ENCODE measurements at regions not wholly inside any gene's neighbourhood (a gene's known extent, or its start where the extent isn't known, plus 50 kb on each side); places are given as distances from the start of the nearest gene placed in this dataset.

- no peak overlapping the region for H3K4me3 ChIP-seq (ENCODE audit: low read length)
- no peaks in the 10 kb centered on the region for H3K4me1 ChIP-seq (ENCODE audit: insufficient read depth, low read length)
- 0 out of 2 replicates have a peak, but pooled peaks cover 5% of the 10 kb centered on the region for H3K9me3 ChIP-seq (ENCODE audit: insufficient read depth, low read depth, low read length)
- no peaks in the 10 kb centered on the region for H3K36me3 ChIP-seq (ENCODE audit: insufficient read depth, low read depth, low read length)
- no peak overlapping the region for H3K27ac ChIP-seq (ENCODE audit: low read length)
- H3K9ac ChIP-seq (ENCODE audit: low read depth, low read length): no peak overlapping the region
- no peaks in the 10 kb centered on the region for H3K27me3 ChIP-seq (ENCODE audit: insufficient read depth, low read length)
Measured at GRCh38 chr20:6496874-6497273, 270.6 kb upstream of the BMP2 start.

GRCh38 chr20:6495907-6496306 lies 271.6 kb upstream of the BMP2 start:
- H3K4me3 ChIP-seq (ENCODE audit: low read length): no peak overlapping the region
- H3K4me1 ChIP-seq (ENCODE audit: insufficient read depth, low read length): no peaks in the 10 kb centered on the region
- no peak overlapping the region for H3K27ac ChIP-seq (ENCODE audit: low read length)
- no peaks in the 10 kb centered on the region for H3K27me3 ChIP-seq (ENCODE audit: insufficient read depth, low read length)
- H3K36me3 ChIP-seq (ENCODE audit: insufficient read depth, low read depth, low read length): no peaks in the 10 kb centered on the region
- H3K9me3 ChIP-seq (ENCODE audit: insufficient read depth, low read depth, low read length): 0 out of 2 replicates have a peak, but pooled peaks cover 5% of the 10 kb centered on the region
- H3K9ac ChIP-seq (ENCODE audit: low read depth, low read length): no peak overlapping the region

GRCh38 chr20:6492271-6493055 lies 275.0 kb upstream of the BMP2 start:
- Histone ChIP-seq H3K27me3 (ENCODE audit: insufficient read depth, low read length) (no peaks in the 10 kb centered on the region), H3K27ac (ENCODE audit: low read length) (no peak overlapping the region), H3K4me3 (ENCODE audit: low read length) (no peak overlapping the region), H3K4me1 (ENCODE audit: insufficient read depth, low read length) (no peaks in the 10 kb centered on the region), H3K36me3 (ENCODE audit: insufficient read depth, low read depth, low read length) (no peaks in the 10 kb centered on the region), H3K9ac (ENCODE audit: low read depth, low read length) (no peak overlapping the region), H3K9me3 (ENCODE audit: insufficient read depth, low read depth, low read length) (no peaks in the 10 kb centered on the region)

GRCh38 chr20:6490849-6491248 lies 276.6 kb upstream of the BMP2 start:
- Histone ChIP-seq H3K27me3 (ENCODE audit: insufficient read depth, low read length) (no peaks in the 10 kb centered on the region), H3K36me3 (ENCODE audit: insufficient read depth, low read depth, low read length) (no peaks in the 10 kb centered on the region), H3K27ac (ENCODE audit: low read length) (no peak overlapping the region), H3K9ac (ENCODE audit: low read depth, low read length) (no peak overlapping the region), H3K4me3 (ENCODE audit: low read length) (no peak overlapping the region), H3K9me3 (ENCODE audit: insufficient read depth, low read depth, low read length) (no peaks in the 10 kb centered on the region), H3K4me1 (ENCODE audit: insufficient read depth, low read length) (no peaks in the 10 kb centered on the region)

GRCh38 chr20:6489361-6490171 lies 277.9 kb upstream of the BMP2 start:
- no peak overlapping the region for H3K27ac ChIP-seq (ENCODE audit: low read length)
- H3K36me3 ChIP-seq (ENCODE audit: insufficient read depth, low read depth, low read length): no peaks in the 10 kb centered on the region
- H3K4me1 ChIP-seq (ENCODE audit: insufficient read depth, low read length): no peaks in the 10 kb centered on the region

GRCh38 chr20:6485351-6485750 lies 282.1 kb upstream of the BMP2 start:
- no peak overlapping the region for H3K27ac ChIP-seq (ENCODE audit: low read length)
- H3K9ac ChIP-seq (ENCODE audit: low read depth, low read length): no peak overlapping the region
- H3K27me3 ChIP-seq (ENCODE audit: insufficient read depth, low read length): no peaks in the 10 kb centered on the region
- no peaks in the 10 kb centered on the region for H3K4me1 ChIP-seq (ENCODE audit: insufficient read depth, low read length)
- H3K4me3 ChIP-seq (ENCODE audit: low read length): no peak overlapping the region
- H3K9me3 ChIP-seq (ENCODE audit: insufficient read depth, low read depth, low read length): no peaks in the 10 kb centered on the region
- no peaks in the 10 kb centered on the region for H3K36me3 ChIP-seq (ENCODE audit: insufficient read depth, low read depth, low read length)

More at GRCh38 chr20:6489361-6490171, 277.9 kb upstream of the BMP2 start:
- H3K9ac ChIP-seq (ENCODE audit: low read depth, low read length): no peak overlapping the region
- H3K4me3 ChIP-seq (ENCODE audit: low read length): no peak overlapping the region
- H3K9me3 ChIP-seq (ENCODE audit: insufficient read depth, low read depth, low read length): no peaks in the 10 kb centered on the region
- H3K27me3 ChIP-seq (ENCODE audit: insufficient read depth, low read length): no peaks in the 10 kb centered on the region

- no peak overlapping the region for H3K27ac ChIP-seq (ENCODE audit: low read length)
- H3K4me3 ChIP-seq (ENCODE audit: low read length): no peak overlapping the region
- no peak overlapping the region for H3K9ac ChIP-seq (ENCODE audit: low read depth, low read length)
- no peaks in the 10 kb centered on the region for H3K36me3 ChIP-seq (ENCODE audit: insufficient read depth, low read depth, low read length)
- no peaks in the 10 kb centered on the region for H3K27me3 ChIP-seq (ENCODE audit: insufficient read depth, low read length)
- no peaks in the 10 kb centered on the region for H3K4me1 ChIP-seq (ENCODE audit: insufficient read depth, low read length)
- H3K9me3 ChIP-seq (ENCODE audit: insufficient read depth, low read depth, low read length): no peaks in the 10 kb centered on the region
Measured at GRCh38 chr20:6483727-6484126, 283.8 kb upstream of the BMP2 start.

- no peak overlapping the region for H3K27ac ChIP-seq (ENCODE audit: low read length)
- H3K9ac ChIP-seq (ENCODE audit: low read depth, low read length): no peak overlapping the region
- no peaks in the 10 kb centered on the region for H3K36me3 ChIP-seq (ENCODE audit: insufficient read depth, low read depth, low read length)
- no peaks in the 10 kb centered on the region for H3K27me3 ChIP-seq (ENCODE audit: insufficient read depth, low read length)
- H3K4me1 ChIP-seq (ENCODE audit: insufficient read depth, low read length): no peaks in the 10 kb centered on the region
- H3K4me3 ChIP-seq (ENCODE audit: low read length): no peak overlapping the region
- peaks cover 4% of the 10 kb centered on the region; the same call in 1 of the 2 replicates for H3K9me3 ChIP-seq (ENCODE audit: insufficient read depth, low read depth, low read length)
Measured at GRCh38 chr20:6482486-6482885, 285.0 kb upstream of the BMP2 start.

GRCh38 chr20:6480328-6481200 lies 286.9 kb upstream of the BMP2 start:
- H3K27ac ChIP-seq (ENCODE audit: low read length): no peak overlapping the region

GRCh38 chr20:6473197-6473596 lies 294.3 kb upstream of the BMP2 start:
- Histone ChIP-seq H3K9ac (ENCODE audit: low read depth, low read length) (no peak overlapping the region), H3K27ac (ENCODE audit: low read length) (no peak overlapping the region), H3K4me1 (ENCODE audit: insufficient read depth, low read length) (no peaks in the 10 kb centered on the region), H3K9me3 (ENCODE audit: insufficient read depth, low read depth, low read length) (peaks cover 5% of the 10 kb centered on the region; the same call in 1 of the 2 replicates), H3K4me3 (ENCODE audit: low read length) (no peak overlapping the region), H3K27me3 (ENCODE audit: insufficient read depth, low read length) (no peaks in the 10 kb centered on the region), H3K36me3 (ENCODE audit: insufficient read depth, low read depth, low read length) (no peaks in the 10 kb centered on the region)

More at GRCh38 chr20:6480328-6481200, 286.9 kb upstream of the BMP2 start:
- Histone ChIP-seq H3K4me3 (ENCODE audit: low read length) (no peak overlapping the region), H3K9ac (ENCODE audit: low read depth, low read length) (no peak overlapping the region), H3K4me1 (ENCODE audit: insufficient read depth, low read length) (no peaks in the 10 kb centered on the region), H3K27me3 (ENCODE audit: insufficient read depth, low read length) (no peaks in the 10 kb centered on the region), H3K36me3 (ENCODE audit: insufficient read depth, low read depth, low read length) (no peaks in the 10 kb centered on the region), H3K9me3 (ENCODE audit: insufficient read depth, low read depth, low read length) (peaks cover 5% of the 10 kb centered on the region; the same call in 1 of the 2 replicates)

GRCh38 chr20:6471871-6472270 lies 295.6 kb upstream of the BMP2 start:
- H3K27me3 ChIP-seq (ENCODE audit: insufficient read depth, low read length): no peaks in the 10 kb centered on the region
- H3K9me3 ChIP-seq (ENCODE audit: insufficient read depth, low read depth, low read length): no peaks in the 10 kb centered on the region
- no peaks in the 10 kb centered on the region for H3K4me1 ChIP-seq (ENCODE audit: insufficient read depth, low read length)
- no peaks in the 10 kb centered on the region for H3K36me3 ChIP-seq (ENCODE audit: insufficient read depth, low read depth, low read length)
- no peak overlapping the region for H3K4me3 ChIP-seq (ENCODE audit: low read length)
- H3K27ac ChIP-seq (ENCODE audit: low read length): no peak overlapping the region
- no peak overlapping the region for H3K9ac ChIP-seq (ENCODE audit: low read depth, low read length)
